NCI-H2107 treated with DMSO at 0.1 percent for 48 hours (cell line): ENCODE measurements at regions not wholly inside any gene's neighbourhood (a gene's known extent, or its start where the extent isn't known, plus 50 kb on each side); places are given as distances from the start of the nearest gene placed in this dataset.
"Not testable (repeated sequence)": the region's sequence is repeated elsewhere in the genome, so short reads cannot be mapped to it uniquely, and the experiment has no call there.

Experiments
- DNase-seq: peaks from one replicate; lab custom pipeline; 2025; ENCODE audit not compliant: unreplicated experiment; lab: John Stamatoyannopoulos, UW

DNA sequence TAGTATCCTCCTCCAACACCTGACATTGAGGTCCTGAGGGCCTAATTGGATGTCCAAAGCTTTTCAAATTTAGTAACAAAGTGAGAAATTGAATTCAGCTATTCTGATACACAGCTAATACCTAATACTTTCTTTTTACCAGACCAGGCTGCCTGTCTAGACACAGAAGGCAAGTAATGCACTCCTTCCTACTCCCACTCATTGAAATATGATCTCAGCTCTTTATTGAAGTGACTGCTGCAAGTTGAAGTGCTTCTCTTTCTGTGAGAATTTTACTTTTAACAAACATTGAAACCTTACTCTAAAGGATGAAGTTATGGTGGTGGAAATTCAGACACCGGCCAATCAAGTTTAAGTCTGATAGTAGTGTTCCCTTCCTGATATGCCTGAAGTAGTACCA lies 90.8 kb upstream of the OGFRL1 start:
- DNase-seq, result peak; percentile 68

GRCh38 chr6:71198908-71199307 lies 89.7 kb upstream of the OGFRL1 start:
- DNase-seq, result no peak

DNA sequence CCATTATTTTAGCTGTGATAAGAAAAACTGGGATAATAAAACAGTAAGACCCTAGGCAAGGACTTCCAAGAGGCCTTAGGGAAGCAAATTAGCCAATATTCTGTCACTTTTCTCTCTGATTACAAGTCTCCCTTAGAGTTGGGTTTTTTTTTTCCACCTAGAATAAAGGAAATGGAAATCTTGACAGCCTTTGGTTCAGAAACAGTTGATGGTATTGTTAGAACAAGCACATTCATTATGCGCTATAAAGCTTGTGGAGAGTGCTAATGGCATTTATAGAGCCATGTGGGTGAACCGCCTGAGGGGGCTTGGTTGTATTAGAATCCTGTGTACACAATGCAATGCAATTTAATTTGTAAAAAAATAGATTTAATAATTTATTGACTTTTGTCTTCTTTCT lies 88.9 kb upstream of the OGFRL1 start:
- DNase-seq, result no peak

- no peak for DNase-seq
Measured at GRCh38 chr6:71203206-71203605, 85.4 kb upstream of the OGFRL1 start.

- DNase-seq, result no peak
Measured at GRCh38 chr6:71204741-71205140, 83.9 kb upstream of the OGFRL1 start.

DNA sequence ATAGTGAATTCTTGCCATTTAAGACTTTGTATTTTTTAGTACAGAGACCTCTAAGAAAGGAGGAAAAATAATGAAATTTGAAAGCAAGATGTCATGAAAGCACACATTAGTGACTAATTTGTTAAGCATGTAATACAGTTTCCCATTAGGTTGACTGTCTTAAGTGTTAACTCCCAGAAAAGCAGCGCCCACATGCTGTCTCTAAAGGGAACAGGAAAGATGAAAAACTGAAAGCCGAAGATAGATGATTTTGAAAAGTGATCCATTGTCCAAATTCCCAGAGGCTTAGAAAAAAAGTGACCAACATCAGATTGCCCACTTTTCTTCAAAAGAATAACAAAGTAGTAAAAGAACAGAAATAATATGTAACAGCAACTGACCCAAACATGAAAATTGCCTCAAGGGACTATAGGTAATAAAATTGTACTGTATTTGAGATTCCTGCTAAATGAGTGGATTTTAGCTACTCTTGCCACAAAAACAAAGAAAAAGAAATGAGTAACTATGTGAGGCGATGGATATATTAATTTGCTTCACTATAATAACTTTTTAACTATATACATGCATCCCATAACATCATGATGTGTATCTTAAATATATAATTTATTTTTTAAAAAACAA lies 83.2 kb upstream of the OGFRL1 start:
- DNase-seq, result no peak

GRCh38 chr6:71206089-71206488 lies 82.5 kb upstream of the OGFRL1 start:
- no peak for DNase-seq

DNA sequence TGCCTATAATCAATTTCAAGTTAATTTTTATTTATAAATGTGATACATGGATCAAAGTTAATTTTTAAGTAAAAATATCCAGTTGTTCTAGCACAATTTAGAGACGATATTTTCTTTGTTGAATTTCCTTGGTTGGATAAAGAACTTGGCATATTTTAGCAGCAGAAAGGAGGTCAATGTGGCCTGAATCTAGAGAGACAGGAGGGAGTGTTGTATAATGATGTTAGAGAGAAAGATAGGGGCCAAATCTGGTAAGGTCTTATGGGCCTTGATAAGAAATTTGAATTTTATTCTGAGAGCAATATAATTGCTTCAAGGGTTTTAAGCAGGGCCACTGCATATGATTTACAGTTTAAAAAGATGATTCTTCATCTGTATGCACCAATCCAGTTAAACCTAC lies 79.4 kb upstream of the OGFRL1 start:
- no peak for DNase-seq

GRCh38 chr6:71209626-71210025 lies 79.0 kb upstream of the OGFRL1 start:
- no peak for DNase-seq

DNA sequence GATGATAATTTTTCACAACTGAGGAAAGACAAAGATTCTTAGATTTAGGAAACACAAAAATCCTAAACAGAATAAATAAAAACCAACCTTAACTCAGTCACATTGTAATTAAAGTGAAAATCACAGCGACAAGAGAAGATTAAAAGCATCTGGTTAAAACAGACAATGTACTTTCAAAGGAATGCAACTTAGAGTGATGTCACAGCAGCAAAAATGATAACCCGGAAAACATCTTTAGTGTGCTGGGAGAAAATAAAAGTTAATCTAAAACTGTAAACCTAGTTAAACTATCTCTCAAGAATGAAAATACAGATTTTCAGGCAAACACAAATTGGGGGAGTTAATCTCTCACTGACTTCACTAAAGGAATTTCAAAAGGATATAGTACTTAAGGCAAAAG lies 76.8 kb upstream of the OGFRL1 start:
- no peak for DNase-seq

GRCh38 chr6:71220466-71220865 lies 68.1 kb upstream of the OGFRL1 start:
- DNase-seq, result no peak

DNA sequence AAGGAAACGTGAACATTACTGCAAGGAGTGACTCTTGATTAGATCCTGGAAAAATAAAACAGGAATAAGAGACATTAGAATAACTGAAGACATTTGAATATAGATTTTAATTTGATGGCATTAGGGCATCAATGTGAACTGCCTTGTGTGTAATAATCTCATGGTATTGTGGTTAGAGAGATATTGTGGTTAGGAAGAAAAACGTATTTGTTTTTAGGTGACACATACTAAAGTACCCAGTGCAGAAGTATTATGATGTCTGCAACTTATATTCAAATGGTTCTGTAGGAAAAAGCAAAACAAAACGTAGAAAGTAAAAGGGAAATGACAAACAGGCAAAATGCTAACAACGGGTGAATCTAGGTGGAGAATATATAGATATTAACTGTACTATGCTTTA lies 65.9 kb upstream of the OGFRL1 start:
- no peak for DNase-seq

- DNase-seq, result no peak
Measured at GRCh38 chr6:71224011-71224410, 64.6 kb upstream of the OGFRL1 start.

GRCh38 chr6:71226151-71226550 lies 62.5 kb upstream of the OGFRL1 start:
- DNase-seq, result no peak

DNA sequence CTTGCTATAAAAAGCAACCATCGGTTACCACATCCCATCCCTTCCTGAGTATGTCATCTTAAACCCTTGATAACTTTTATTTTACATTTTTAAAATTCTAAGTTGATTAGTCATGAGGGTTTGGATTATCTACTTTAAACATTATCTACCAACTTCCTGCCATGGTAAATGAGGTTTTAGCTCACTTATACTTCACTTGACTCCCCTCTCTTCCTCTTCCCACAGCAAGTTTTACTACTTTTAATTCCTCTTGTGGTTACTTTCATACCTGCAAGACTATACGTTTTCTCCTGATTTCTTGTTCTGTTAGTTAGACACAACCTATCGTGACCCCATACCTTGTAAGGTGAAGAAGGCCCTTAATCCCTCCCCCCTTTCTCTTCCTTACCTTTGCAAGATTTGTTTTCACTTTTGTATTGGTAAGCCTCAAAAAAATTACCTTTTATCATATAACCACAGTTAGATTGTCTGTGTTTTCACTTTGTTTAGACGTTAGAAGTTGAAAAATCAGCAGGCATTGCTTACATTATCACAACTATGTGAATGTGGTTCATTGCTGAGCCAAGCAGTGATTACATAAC lies 60.1 kb upstream of the OGFRL1 start:
- no peak for DNase-seq

GRCh38 chr6:71229477-71229876 lies 59.1 kb upstream of the OGFRL1 start:
- no peak for DNase-seq

- not testable (repeated sequence) for DNase-seq
Measured at GRCh38 chr6:71232890-71233289, 55.7 kb upstream of the OGFRL1 start.

DNA sequence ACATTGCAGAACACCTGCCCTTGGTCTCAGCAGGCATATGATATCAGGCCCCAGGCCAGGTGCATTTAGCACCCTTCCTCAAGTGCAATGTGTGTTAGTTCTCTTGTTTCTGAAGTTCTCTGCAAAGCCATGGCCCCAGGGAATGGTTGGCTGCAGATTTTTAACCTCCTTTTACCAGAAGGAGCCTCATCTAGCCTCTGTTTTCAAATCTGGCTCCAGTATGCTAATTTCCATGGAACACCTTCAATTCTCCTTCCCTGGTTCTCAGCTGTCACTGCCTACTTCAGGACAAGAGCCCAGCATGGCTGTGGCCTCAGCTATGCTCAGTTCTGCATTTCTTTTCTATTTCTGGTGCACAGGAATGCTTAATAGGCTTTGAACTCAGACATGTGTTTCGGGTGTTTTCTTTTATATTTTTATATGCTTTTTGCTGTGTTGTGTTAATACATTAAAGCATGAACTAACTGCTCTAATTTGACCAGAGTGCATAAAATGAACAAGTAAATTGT lies 51.6 kb upstream of the OGFRL1 start:
- DNase-seq, result peak; percentile 32

- DNase-seq, result no peak
Measured at GRCh38 chr6:71238351-71238750, 50.3 kb upstream of the OGFRL1 start.
